ENCODE measurements at regions not wholly inside any gene's neighbourhood (a gene's known extent, or its start where the extent isn't known, plus 50 kb on each side); places are given as distances from the start of the nearest gene placed in this dataset.

DNA sequence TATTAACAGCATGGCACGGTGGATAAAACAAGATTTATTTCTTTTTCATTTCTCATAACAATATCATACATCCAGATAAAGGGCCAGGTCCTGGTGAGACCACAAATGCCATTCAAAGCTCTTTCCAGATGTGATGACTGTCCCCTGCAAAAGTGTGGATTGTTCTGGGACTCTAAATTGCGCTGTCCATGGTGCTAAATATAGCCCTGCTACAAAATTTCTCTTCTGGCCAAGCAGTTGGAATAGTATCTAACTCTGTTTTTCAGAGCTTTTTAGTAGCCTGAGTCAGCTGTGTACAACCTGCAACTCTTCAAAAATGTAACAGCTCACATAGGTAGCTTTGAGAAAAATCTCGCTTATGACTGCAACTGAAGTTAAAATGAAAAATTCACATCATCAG is 115.8 kb downstream of the MANEA start:
- no peak overlapping the region for H3K27ac ChIP-seq (ENCODE audit: low read depth, low read length)
- no peaks in the 10 kb centered on the region for H4K20me1 ChIP-seq (ENCODE audit: control insufficient read depth, insufficient read depth, low read depth, low read length)
- no peak overlapping the region for H3K4me3 ChIP-seq (ENCODE audit: low read length)
- TF ChIP-seq EZH2phosphoT487 (IDR thresholded peaks at IDR 0.05; ENCODE audit: borderline replicate concordance, low read length) (no peak), CTCF (IDR thresholded peaks at IDR 0.05; ENCODE audit: low read depth, low read length, poor library complexity, severe bottlenecking) (no peak)
- no peak overlapping the region for H3K4me2 ChIP-seq (ENCODE audit: low read length)
- H3K27me3 ChIP-seq (ENCODE audit: control insufficient read depth, low read length), result no peaks in the 10 kb centered on the region
- H3K9me3 ChIP-seq (ENCODE audit: control insufficient read depth, insufficient read depth, low read length), result no peaks in the 10 kb centered on the region
- no peaks in the 10 kb centered on the region for H3K36me3 ChIP-seq (ENCODE audit: control insufficient read depth, low read length)
- no peaks in the 10 kb centered on the region for H3K4me1 ChIP-seq (ENCODE audit: control insufficient read depth, low read length)
- no peaks in the 10 kb centered on the region for H3K79me2 ChIP-seq (ENCODE audit: control insufficient read depth, low read length)
- H3K9me2 ChIP-seq (replicated peaks; ENCODE audit: control insufficient read depth, low read length), result no peaks in the 10 kb centered on the region
- no peaks in the 10 kb centered on the region for H3F3A ChIP-seq (ENCODE audit: control insufficient read depth, insufficient read depth)

- Histone ChIP-seq H4K20me1 (ENCODE audit: control insufficient read depth, insufficient read depth, low read depth, low read length) (no peaks in the 10 kb centered on the region), H3F3A (ENCODE audit: control insufficient read depth, insufficient read depth) (no peaks in the 10 kb centered on the region), H3K4me1 (ENCODE audit: control insufficient read depth, low read length) (no peaks in the 10 kb centered on the region), H3K4me2 (ENCODE audit: low read length) (no peak overlapping the region), H3K9me3 (ENCODE audit: control insufficient read depth, insufficient read depth, low read length) (no peaks in the 10 kb centered on the region), H3K79me2 (ENCODE audit: control insufficient read depth, low read length) (no peaks in the 10 kb centered on the region), H3K36me3 (ENCODE audit: control insufficient read depth, low read length) (no peaks in the 10 kb centered on the region), H3K4me3 (ENCODE audit: low read length) (no peak overlapping the region), H3K9me2 (replicated peaks; ENCODE audit: control insufficient read depth, low read length) (no peaks in the 10 kb centered on the region), H3K27me3 (ENCODE audit: control insufficient read depth, low read length) (no peaks in the 10 kb centered on the region), H3K27ac (ENCODE audit: low read depth, low read length) (no peak overlapping the region)
- no peak for TF ChIP-seq EZH2phosphoT487 (IDR thresholded peaks at IDR 0.05; ENCODE audit: borderline replicate concordance, low read length)
- TF ChIP-seq CTCF (IDR thresholded peaks at IDR 0.05; ENCODE audit: low read depth, low read length, poor library complexity, severe bottlenecking), result no peak
Measured at GRCh38 chr6:95698271-95698670, 120.9 kb downstream of the MANEA start.

DNA sequence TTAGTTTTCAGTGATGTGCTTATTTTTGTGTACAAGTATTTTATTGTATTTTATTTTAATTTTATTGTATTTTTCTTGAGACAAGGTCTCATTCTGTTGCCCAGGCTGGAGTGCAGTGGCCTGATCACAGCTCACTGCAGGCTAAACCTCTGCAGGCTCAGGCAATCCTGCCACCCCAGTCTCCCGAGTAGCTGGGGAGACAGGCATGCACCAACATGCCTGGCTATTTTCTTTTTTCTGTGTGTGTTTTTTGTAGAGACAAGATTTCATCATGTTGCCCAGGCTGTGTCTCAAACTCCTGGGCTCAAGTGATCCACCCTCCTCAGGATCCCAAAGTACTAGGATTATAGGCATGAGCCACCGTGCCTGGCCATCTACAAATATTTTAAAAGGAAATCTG is 146.3 kb downstream of the MANEA start:
- Histone ChIP-seq H3K27ac (ENCODE audit: low read depth, low read length) (no peak overlapping the region), H3K36me3 (ENCODE audit: control insufficient read depth, low read length) (no peaks in the 10 kb centered on the region), H4K20me1 (ENCODE audit: control insufficient read depth, insufficient read depth, low read depth, low read length) (no peaks in the 10 kb centered on the region), H3F3A (ENCODE audit: control insufficient read depth, insufficient read depth) (no peaks in the 10 kb centered on the region), H3K4me2 (ENCODE audit: low read length) (no peak overlapping the region), H3K9me3 (ENCODE audit: control insufficient read depth, insufficient read depth, low read length) (no peaks in the 10 kb centered on the region), H3K9me2 (replicated peaks; ENCODE audit: control insufficient read depth, low read length) (no peaks in the 10 kb centered on the region), H3K27me3 (ENCODE audit: control insufficient read depth, low read length) (no peaks in the 10 kb centered on the region), H3K4me1 (ENCODE audit: control insufficient read depth, low read length) (no peaks in the 10 kb centered on the region), H3K79me2 (ENCODE audit: control insufficient read depth, low read length) (no peaks in the 10 kb centered on the region), H3K4me3 (ENCODE audit: low read length) (no peak overlapping the region)
- no peak for TF ChIP-seq EZH2phosphoT487 (IDR thresholded peaks at IDR 0.05; ENCODE audit: borderline replicate concordance, low read length)
- TF ChIP-seq CTCF (IDR thresholded peaks at IDR 0.05; ENCODE audit: low read depth, low read length, poor library complexity, severe bottlenecking), result no peak

DNA sequence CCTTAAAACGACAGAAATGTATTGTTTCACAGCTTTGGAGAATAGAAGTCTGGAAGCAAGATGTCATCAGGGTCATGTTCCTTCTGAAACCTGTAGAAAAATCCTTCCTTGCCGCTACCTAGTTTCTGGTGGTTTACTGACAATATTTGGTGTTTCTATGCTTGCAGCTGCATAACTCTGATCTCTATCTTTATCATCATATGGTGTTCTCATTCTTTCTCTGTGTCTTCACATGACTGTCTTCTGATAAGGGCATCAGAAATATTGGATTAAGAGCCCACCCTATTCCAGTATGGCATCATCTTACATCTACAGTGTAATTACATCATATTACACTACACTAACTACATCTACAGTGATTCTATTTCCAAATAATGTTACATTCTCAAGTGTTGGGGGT is 148.0 kb downstream of the MANEA start:
- no peak overlapping the region for H3K4me3 ChIP-seq (ENCODE audit: low read length)
- no peaks in the 10 kb centered on the region for H3K79me2 ChIP-seq (ENCODE audit: control insufficient read depth, low read length)
- no peaks in the 10 kb centered on the region for H3K9me2 ChIP-seq (replicated peaks; ENCODE audit: control insufficient read depth, low read length)
- H3K4me1 ChIP-seq (ENCODE audit: control insufficient read depth, low read length), result no peaks in the 10 kb centered on the region
- no peaks in the 10 kb centered on the region for H4K20me1 ChIP-seq (ENCODE audit: control insufficient read depth, insufficient read depth, low read depth, low read length)
- H3K27me3 ChIP-seq (ENCODE audit: control insufficient read depth, low read length), result no peaks in the 10 kb centered on the region
- TF ChIP-seq CTCF (IDR thresholded peaks at IDR 0.05; ENCODE audit: low read depth, low read length, poor library complexity, severe bottlenecking) (no peak), EZH2phosphoT487 (IDR thresholded peaks at IDR 0.05; ENCODE audit: borderline replicate concordance, low read length) (no peak)
- no peak overlapping the region for H3K27ac ChIP-seq (ENCODE audit: low read depth, low read length)
- no peaks in the 10 kb centered on the region for H3K9me3 ChIP-seq (ENCODE audit: control insufficient read depth, insufficient read depth, low read length)
- H3K36me3 ChIP-seq (ENCODE audit: control insufficient read depth, low read length), result no peaks in the 10 kb centered on the region
- H3F3A ChIP-seq (ENCODE audit: control insufficient read depth, insufficient read depth), result no peaks in the 10 kb centered on the region
- no peak overlapping the region for H3K4me2 ChIP-seq (ENCODE audit: low read length)
